B cell (primary cell): ENCODE measurements at regions not wholly inside any gene's neighbourhood (a gene's known extent, or its start where the extent isn't known, plus 50 kb on each side); places are given as distances from the start of the nearest gene placed in this dataset.

ENCODE experiments used
- EZH2 ChIP-seq: IDR thresholded peaks from 2 replicates; pipeline ENCODE4 v1.6.1; 2012; ENCODE audit warnings: borderline replicate concordance, low read depth, mild to moderate bottlenecking, moderate library complexity, low read length; ENCODE audit not compliant: insufficient read depth, poor library complexity, severe bottlenecking
- TF ChIP-seq, protein P1 (sequence below): fragments of 200-600 bp; IDR thresholded peaks from one replicate; pipeline ENCODE4 v1.8.0; 2022; ENCODE audit warnings: antibody characterized with exemption, mild to moderate bottlenecking

DNA sequence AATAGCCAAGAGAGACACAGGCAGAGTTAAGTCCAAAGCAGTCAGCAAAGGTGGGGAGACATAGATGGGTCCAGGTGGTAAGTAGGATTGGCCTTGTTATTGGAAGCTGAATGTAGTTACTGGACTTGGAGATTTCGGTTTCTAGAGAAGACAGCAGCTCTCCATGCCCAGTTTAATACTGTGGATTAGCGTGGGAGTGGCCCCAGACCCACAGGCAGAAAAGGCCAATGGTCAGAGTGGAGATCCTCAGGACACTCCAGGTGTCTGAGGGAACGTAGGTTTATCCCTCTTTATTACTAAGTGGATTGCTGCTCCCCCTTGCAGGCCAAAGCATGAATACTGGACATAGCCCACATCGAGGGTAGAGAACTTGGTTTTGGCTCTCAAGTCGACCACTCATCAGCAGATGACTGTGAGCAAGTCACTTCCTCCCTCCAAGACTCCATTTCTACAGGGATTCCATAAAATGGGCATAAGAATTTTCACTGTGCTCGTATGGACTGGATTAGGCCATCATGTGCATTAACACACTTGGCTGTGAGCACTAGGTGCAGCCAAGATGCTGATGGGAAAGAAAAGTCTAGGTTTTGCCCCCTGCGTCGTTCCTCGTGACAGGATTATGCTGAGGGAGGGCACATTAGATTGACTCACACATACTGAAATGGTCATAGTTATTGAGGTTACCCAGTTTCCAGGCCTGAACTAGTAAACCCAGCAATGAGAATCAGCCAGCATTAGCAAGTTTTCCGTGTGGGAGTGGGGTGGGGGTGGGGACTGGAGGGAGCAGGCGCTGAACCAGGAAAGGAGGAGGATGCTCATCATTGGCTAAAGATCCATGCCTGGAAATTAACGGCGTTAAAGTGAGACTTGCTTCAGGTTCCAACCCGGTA lies 225.2 kb upstream of the TPRG1 start:
- TF ChIP-seq, protein P1, sequence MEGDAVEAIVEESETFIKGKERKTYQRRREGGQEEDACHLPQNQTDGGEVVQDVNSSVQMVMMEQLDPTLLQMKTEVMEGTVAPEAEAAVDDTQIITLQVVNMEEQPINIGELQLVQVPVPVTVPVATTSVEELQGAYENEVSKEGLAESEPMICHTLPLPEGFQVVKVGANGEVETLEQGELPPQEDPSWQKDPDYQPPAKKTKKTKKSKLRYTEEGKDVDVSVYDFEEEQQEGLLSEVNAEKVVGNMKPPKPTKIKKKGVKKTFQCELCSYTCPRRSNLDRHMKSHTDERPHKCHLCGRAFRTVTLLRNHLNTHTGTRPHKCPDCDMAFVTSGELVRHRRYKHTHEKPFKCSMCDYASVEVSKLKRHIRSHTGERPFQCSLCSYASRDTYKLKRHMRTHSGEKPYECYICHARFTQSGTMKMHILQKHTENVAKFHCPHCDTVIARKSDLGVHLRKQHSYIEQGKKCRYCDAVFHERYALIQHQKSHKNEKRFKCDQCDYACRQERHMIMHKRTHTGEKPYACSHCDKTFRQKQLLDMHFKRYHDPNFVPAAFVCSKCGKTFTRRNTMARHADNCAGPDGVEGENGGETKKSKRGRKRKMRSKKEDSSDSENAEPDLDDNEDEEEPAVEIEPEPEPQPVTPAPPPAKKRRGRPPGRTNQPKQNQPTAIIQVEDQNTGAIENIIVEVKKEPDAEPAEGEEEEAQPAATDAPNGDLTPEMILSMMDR, result no peak
- TF ChIP-seq EZH2, result no peak
